ENCODE measurements at regions not wholly inside any gene's neighbourhood (a gene's known extent, or its start where the extent isn't known, plus 50 kb on each side); places are given as distances from the start of the nearest gene placed in this dataset.
"Not testable (repeated sequence)": the region's sequence is repeated elsewhere in the genome, so short reads cannot be mapped to it uniquely, and the experiment has no call there.

GRCh38 chr17:83159204-83160049 lies 80.0 kb downstream of the METRNL start:
- no peak for DNase-seq (ENCODE audit: low spot score)

- no peak for DNase-seq (ENCODE audit: low spot score)
Observed at GRCh38 chr17:83160443-83161297, 81.3 kb downstream of the METRNL start.

GRCh38 chr17:83161298-83162034 lies 82.1 kb downstream of the METRNL start:
- DNase-seq (ENCODE audit: low spot score) = no peak

GRCh38 chr17:83162035-83162745 lies 82.8 kb downstream of the METRNL start:
- no peak for DNase-seq (ENCODE audit: low spot score)

- no peak for DNase-seq (ENCODE audit: low spot score)
Observed at GRCh38 chr17:83164490-83164889, 85.1 kb downstream of the METRNL start.

GRCh38 chr17:83170571-83171260 lies 91.3 kb downstream of the METRNL start:
- DNase-seq (ENCODE audit: low spot score) = no peak

- peak; percentile 7 for DNase-seq (ENCODE audit: low spot score)
Observed at GRCh38 chr17:83171661-83172060, 92.3 kb downstream of the METRNL start.

GRCh38 chr17:83172099-83172498 lies 92.7 kb downstream of the METRNL start:
- DNase-seq (ENCODE audit: low spot score) = not testable (repeated sequence)

GRCh38 chr17:83172646-83173045 lies 93.2 kb downstream of the METRNL start:
- not testable (repeated sequence) for DNase-seq (ENCODE audit: low spot score)

GRCh38 chr17:83173180-83173913 lies 93.9 kb downstream of the METRNL start:
- DNase-seq (ENCODE audit: low spot score) = peak; percentile 7

- DNase-seq (ENCODE audit: low spot score) = no peak
Observed at GRCh38 chr17:83173914-83174361, 94.5 kb downstream of the METRNL start.

- DNase-seq (ENCODE audit: low spot score) = peak; percentile 9
Observed at GRCh38 chr17:83174362-83175118, 95.1 kb downstream of the METRNL start.

- no peak for DNase-seq (ENCODE audit: low spot score)
Observed at GRCh38 chr17:83175119-83175821, 95.9 kb downstream of the METRNL start.

- DNase-seq (ENCODE audit: low spot score) = peak; percentile 7
Observed at GRCh38 chr17:83175822-83176622, 96.6 kb downstream of the METRNL start.

- peak; percentile 9 for DNase-seq (ENCODE audit: low spot score)
Observed at GRCh38 chr17:83176623-83177583, 97.5 kb downstream of the METRNL start.

All from mucosa of gallbladder (tissue), 1 donor.